Spleen (tissue), 11 donors: ENCODE measurements at regions not wholly inside any gene's neighbourhood (a gene's known extent, or its start where the extent isn't known, plus 50 kb on each side); places are given as distances from the start of the nearest gene placed in this dataset.

Experiments
- DNase-seq: peaks from one replicate; pipeline ENCODE4 v3.0.0-alpha.2; 2020
- H3K27ac ChIP-seq, 8 donors: fragments of 200-600 bp; sonication (generic) in 7 of 8; 1 replicate in 4 of 8; 2 replicates in 4 of 8; pipeline versions ENCODE4 v1.5.0 to v1.8.0; 2016 to 2021; ENCODE audit warnings: inconsistent platforms in 4 of 8, mild to moderate bottlenecking in 4 of 8, moderate library complexity in 1 of 8
- H3K27me3 ChIP-seq, 7 donors: fragments of 200-600 bp; sonication (generic) in 6 of 7; replicated peaks in 1 of 7; 1 replicate in 4 of 7; 2 replicates in 3 of 7; pipeline versions ENCODE4 v1.5.0 to v1.8.0; 2016 to 2021; ENCODE audit warnings: inconsistent platforms in 3 of 7, mild to moderate bottlenecking in 1 of 7
- H3K36me3 ChIP-seq, 6 donors: fragments of 200-600 bp; sonication (generic) in 5 of 6; 1 replicate in 4 of 6; 2 replicates in 2 of 6; pipeline versions ENCODE4 v1.5.0 to v1.8.0; 2016 to 2021; ENCODE audit warnings: inconsistent platforms in 2 of 6
- H3K4me1 ChIP-seq, 6 donors: fragments of 200-600 bp; sonication (generic) in 5 of 6; 1 replicate in 3 of 6; 2 replicates in 3 of 6; pipeline versions ENCODE4 v1.5.0 to v1.8.0; 2016 to 2021; ENCODE audit warnings: inconsistent platforms in 3 of 6
- H3K4me3 ChIP-seq, 8 donors: fragments of 200-600 bp; sonication (generic) in 7 of 8; 1 replicate in 4 of 8; 2 replicates in 4 of 8; pipeline versions ENCODE4 v1.5.0 to v1.8.0; 2016 to 2021; ENCODE audit warnings: inconsistent platforms in 4 of 8, mild to moderate bottlenecking in 4 of 8, moderate library complexity in 2 of 8
- H3K9me3 ChIP-seq, 8 donors: fragments of 200-600 bp; sonication (generic) in 7 of 8; 1 replicate in 4 of 8; 2 replicates in 4 of 8; pipeline versions ENCODE4 v1.5.0 to v1.8.0; 2016 to 2021; ENCODE audit warnings: inconsistent platforms in 4 of 8
- POLR2A ChIP-seq, 3 donors: fragments of 450-650 bp; IDR thresholded peaks; one replicate each; pipeline ENCODE4 v1.5.1; 2017; ENCODE audit warnings: antibody characterized with exemption in 3 of 3, mild to moderate bottlenecking in 1 of 3
- POLR2AphosphoS5 ChIP-seq, 3 donors: sonication (generic); formaldehyde crosslinking; IDR thresholded peaks; one replicate each; pipeline ENCODE4 v1.5.1; 2017; ENCODE audit warnings: antibody characterized with exemption in 3 of 3
- WGBS, 5 donors: extraction: QIAGEN DNeasy Blood & Tissue Kit in 3 of 5; methylation state at CpG; one replicate each; pipeline versions ENCODE4 v1.1.5 to v1.1.7; 2013 to 2018; 5-methylcytosine and 5-hydroxymethylcytosine counted together
- intact Hi-C: fragments of 100-400 bp; cut with DNase I; formaldehyde crosslinking; loops from one replicate; pipeline ENCODE4 v1.15.0; 2023; ENCODE audit warnings: low total_unique reads
- TF ChIP-seq, protein P1 (sequence below), 11 experiments: fragments of 200-600 bp in 7 of 11; fragments of 450-650 bp in 4 of 11; sonication (generic) in 4 of 11; IDR thresholded peaks in 8 of 11; conservative IDR thresholded peaks in 3 of 11; 1 replicate in 7 of 11; 2 replicates in 4 of 11; pipeline versions ENCODE4 v1.4.0 to v1.8.0; 2016 to 2021; ENCODE audit warnings: antibody characterized with exemption in 11 of 11, inconsistent platforms in 4 of 11, mild to moderate bottlenecking in 1 of 11
- donor health status: healthy with polysubstance abuse.
- donor health status: DM: no; HTN: no; CAD: no; lungs with moderate emphysema.
- donor health status: DM: no; HTN: no; CAD: no.
- donor health status: Bipolar disorder and iron deficiency.
- donor health status: healthy.
- donor health status: DM: no; HTN: no; CAD: no.
- donor health status: DM: yes; HTN: yes; CAD: no.

DNA sequence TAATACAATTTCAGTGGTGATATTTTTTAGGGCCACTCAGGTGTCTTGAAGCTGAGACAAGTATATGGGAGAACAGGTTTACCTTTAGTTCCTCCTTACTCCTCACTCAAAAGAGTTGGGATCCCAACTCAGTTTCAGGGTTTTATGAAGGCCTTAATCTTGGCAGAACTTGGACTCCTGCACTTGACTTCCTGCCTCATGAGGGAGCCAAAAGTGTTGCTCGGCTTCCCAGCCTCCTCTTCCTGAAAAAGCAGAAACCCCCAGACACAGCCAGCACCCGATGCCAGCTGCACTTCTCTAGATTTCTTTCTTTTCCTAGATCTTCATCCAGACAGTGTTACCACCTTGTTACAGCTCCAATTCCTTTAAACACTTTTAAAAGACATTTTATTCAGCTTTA, 70.8 kb upstream of the TMPRSS2 start:
- H3K27ac ChIP-seq: no peak overlapping the region
- no peaks in the 10 kb centered on the region for H3K36me3 ChIP-seq
- no peaks in the 10 kb centered on the region for H3K4me1 ChIP-seq
- no peak for DNase-seq
- TF ChIP-seq POLR2AphosphoS5 (IDR thresholded peaks at IDR 0.05) (no peak), POLR2A (IDR thresholded peaks at IDR 0.05) (no peak)
- TF ChIP-seq, protein P1, sequence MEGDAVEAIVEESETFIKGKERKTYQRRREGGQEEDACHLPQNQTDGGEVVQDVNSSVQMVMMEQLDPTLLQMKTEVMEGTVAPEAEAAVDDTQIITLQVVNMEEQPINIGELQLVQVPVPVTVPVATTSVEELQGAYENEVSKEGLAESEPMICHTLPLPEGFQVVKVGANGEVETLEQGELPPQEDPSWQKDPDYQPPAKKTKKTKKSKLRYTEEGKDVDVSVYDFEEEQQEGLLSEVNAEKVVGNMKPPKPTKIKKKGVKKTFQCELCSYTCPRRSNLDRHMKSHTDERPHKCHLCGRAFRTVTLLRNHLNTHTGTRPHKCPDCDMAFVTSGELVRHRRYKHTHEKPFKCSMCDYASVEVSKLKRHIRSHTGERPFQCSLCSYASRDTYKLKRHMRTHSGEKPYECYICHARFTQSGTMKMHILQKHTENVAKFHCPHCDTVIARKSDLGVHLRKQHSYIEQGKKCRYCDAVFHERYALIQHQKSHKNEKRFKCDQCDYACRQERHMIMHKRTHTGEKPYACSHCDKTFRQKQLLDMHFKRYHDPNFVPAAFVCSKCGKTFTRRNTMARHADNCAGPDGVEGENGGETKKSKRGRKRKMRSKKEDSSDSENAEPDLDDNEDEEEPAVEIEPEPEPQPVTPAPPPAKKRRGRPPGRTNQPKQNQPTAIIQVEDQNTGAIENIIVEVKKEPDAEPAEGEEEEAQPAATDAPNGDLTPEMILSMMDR (IDR thresholded peaks at IDR 0.05 in 8 of 11, conservative IDR thresholded peaks at IDR 0.05 in 3 of 11): no peak
- 68 to 97% (median 71%) methylated on average over 2 of the region's 2 CpGs for WGBS, 5 donors
- H3K27me3 ChIP-seq: peaks cover 0 to 35% (median 0%) of the 10 kb centered on the region in 7 donors
- H3K9me3 ChIP-seq: peaks cover 11 to 62% (median 39%) of the 10 kb centered on the region in 8 donors
- intact Hi-C loops: no loop called here
- H3K4me3 ChIP-seq: no peak overlapping the region

DNA sequence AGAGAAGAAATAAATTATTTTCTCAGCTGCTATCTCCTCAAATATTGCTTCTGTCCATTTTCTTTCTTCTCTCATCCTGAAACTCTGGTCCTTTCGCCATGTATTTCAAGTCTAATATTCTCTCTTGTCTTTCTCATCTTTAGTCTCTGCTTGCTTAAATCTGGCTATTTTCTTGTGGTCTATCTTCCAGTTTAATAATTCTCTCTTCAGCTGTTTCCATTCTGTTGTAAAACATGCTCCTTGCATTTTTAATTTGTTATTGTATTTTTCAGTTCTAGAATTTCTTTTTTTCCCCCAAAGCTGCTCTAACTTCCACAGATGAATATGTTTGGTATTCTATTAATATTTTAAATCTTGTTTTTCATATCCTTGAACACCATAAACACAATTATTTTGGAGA, 70.1 kb upstream of the TMPRSS2 start:
- WGBS, 5 donors: 84 to 96% (median 85%) methylated on average over 1 of the region's 1 CpG

DNA sequence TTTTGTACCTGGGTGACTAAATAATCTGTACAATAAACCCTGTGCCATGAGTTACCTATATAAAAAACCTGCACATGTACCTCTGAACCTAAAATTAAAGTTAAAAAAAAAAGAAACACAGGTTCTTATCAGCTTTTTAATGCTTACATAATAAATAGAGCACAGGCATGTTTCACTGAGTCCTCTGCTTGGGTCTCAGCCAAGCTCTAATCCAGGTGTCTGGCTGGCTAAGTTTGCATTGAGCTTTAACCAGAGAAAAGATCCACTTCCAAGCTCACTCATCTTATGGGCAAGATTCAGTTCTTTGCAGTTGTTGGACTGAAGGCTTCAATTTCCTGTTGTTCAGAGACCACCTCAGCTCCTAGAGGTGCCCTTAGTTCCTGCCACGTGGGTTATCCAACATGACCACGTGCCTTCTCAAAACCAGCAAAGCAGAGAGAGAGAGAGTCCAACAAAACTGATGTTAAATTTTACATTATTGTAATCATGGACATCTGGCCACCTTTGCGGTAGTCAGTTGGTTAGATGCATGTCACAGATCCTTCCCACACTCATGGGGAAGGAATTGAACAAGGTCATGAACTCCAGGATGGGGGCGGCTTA, 68.2 kb upstream of the TMPRSS2 start:
- Histone ChIP-seq H3K4me3 (no peak overlapping the region), H3K36me3 (no peaks in the 10 kb centered on the region), H3K9me3 (peaks cover 11 to 78% (median 55%) of the 10 kb centered on the region in 8 donors), H3K27ac (no peak overlapping the region), H3K27me3 (peaks cover 0 to 25% (median 0%) of the 10 kb centered on the region in 7 donors), H3K4me1 (no peaks in the 10 kb centered on the region)
- intact Hi-C loops: no loop called here
- TF ChIP-seq, protein P1 (IDR thresholded peaks at IDR 0.05 in 8 of 11, conservative IDR thresholded peaks at IDR 0.05 in 3 of 11): no peak
- no peak for DNase-seq
- WGBS, 5 donors: 72 to 83% (median 74%) methylated on average over 4 of the region's 4 CpGs

More for the DNA sequence above, 70.1 kb upstream of the TMPRSS2 start:
- Histone ChIP-seq H3K27me3 (peaks cover 0 to 30% (median 0%) of the 10 kb centered on the region in 7 donors), H3K9me3 (peaks cover 11 to 63% (median 39%) of the 10 kb centered on the region in 8 donors), H3K4me3 (no peak overlapping the region), H3K4me1 (no peaks in the 10 kb centered on the region), H3K27ac (no peak overlapping the region), H3K36me3 (no peaks in the 10 kb centered on the region)
- DNase-seq: no peak
- intact Hi-C loops: no loop called here
- no peak for TF ChIP-seq POLR2AphosphoS5 (IDR thresholded peaks at IDR 0.05)
- TF ChIP-seq, protein P1 (IDR thresholded peaks at IDR 0.05 in 8 of 11, conservative IDR thresholded peaks at IDR 0.05 in 3 of 11): no peak
- no peak for TF ChIP-seq POLR2A (IDR thresholded peaks at IDR 0.05)

DNA sequence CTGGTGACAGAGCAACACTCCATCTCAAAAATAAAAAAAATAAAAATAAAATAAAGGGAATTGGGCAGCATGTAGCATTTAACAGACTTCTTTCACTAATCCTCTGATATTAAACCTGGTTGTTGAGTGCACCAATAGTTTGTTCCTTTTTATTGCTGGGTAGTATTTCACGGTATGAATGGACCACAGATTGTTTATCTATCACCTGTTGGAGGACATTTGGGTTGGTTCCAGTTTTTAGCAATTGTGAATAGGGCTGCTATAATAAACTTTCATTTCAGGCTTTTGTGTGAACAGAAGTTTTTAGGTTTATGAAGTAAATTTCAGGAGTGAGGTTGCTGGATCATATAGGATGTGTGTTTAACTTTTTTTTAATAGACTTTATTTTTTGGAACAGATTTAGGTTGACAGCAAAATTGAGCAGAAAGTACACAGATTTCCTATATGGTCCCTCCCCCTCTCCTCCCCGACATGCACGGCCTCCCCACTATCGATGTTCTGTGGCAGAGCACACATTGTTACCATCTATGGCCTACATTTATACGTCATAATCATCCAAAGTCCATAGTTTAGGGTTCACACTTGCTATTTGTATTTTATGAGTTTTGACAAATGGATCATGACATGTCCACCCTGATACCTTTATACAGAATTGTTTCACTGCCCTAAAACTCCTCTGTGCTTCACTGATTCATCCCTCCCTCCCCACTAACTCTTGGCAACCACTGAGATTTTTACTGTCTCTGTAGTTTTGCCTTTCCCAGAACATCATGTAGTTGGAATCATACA, 66.1 kb upstream of the TMPRSS2 start:
- no peaks in the 10 kb centered on the region for H3K4me1 ChIP-seq
- DNase-seq: no peak
- TF ChIP-seq POLR2AphosphoS5 (IDR thresholded peaks at IDR 0.05) (no peak), POLR2A (IDR thresholded peaks at IDR 0.05) (no peak)
- TF ChIP-seq, protein P1 (IDR thresholded peaks at IDR 0.05 in 8 of 11, conservative IDR thresholded peaks at IDR 0.05 in 3 of 11): no peak
- peaks cover 0 to 16% (median 0%) of the 10 kb centered on the region in 7 donors for H3K27me3 ChIP-seq
- WGBS, 5 donors: 81 to 93% (median 89%) methylated on average over 5 of the region's 5 CpGs
- H3K4me3 ChIP-seq: no peak overlapping the region
- intact Hi-C loops: no loop called here
- H3K9me3 ChIP-seq: peaks cover 11 to 69% (median 49%) of the 10 kb centered on the region in 8 donors
- no peaks in the 10 kb centered on the region for H3K36me3 ChIP-seq
- no peak overlapping the region for H3K27ac ChIP-seq
